Activated T-cell treated with anti-CD3 and anti-CD28 coated beads, Interleukin-2, amount 50 U/mL, for 72 hours (primary cell): ENCODE measurements at regions not wholly inside any gene's neighbourhood (a gene's known extent, or its start where the extent isn't known, plus 50 kb on each side); places are given as distances from the start of the nearest gene placed in this dataset.
"Not testable (repeated sequence)": the region's sequence is repeated elsewhere in the genome, so short reads cannot be mapped to it uniquely, and the experiment has no call there.

ENCODE experiments used
- ATAC-seq, 2 donors: fragments of 150-1000 bp; cut with Tn5 transposase; replicated peaks in 1 of 2; 2 replicates each; pipeline ENCODE4 v1.10.0; 2021; ENCODE audit warnings: moderate library complexity in 2 of 2, mild to moderate bottlenecking in 1 of 2
- DNase-seq, 2 donors: peaks; one replicate each; pipeline ENCODE4 v3.0.0; 2021 to 2022; ENCODE audit warnings: mixed read lengths in 1 of 2
- H3K27ac Mint-ChIP-seq: one replicate; pipeline ENCODE4 v1.8.0; 2022; ENCODE audit warnings: mild to moderate bottlenecking, moderate library complexity, mixed read lengths
- H3K27me3 Mint-ChIP-seq: one replicate; pipeline ENCODE4 v1.8.0; 2022; ENCODE audit warnings: low read depth, mixed read lengths
- H3K36me3 Mint-ChIP-seq, 2 donors: one replicate each; pipeline ENCODE4 v1.8.0; 2022; ENCODE audit warnings: mixed read lengths in 2 of 2, mild to moderate bottlenecking in 1 of 2; ENCODE audit not compliant: insufficient read depth in 2 of 2
- H3K4me1 Mint-ChIP-seq: one replicate; pipeline ENCODE4 v1.8.0; 2022; ENCODE audit warnings: low read depth, mixed read lengths
- H3K4me3 Mint-ChIP-seq, 2 donors: one replicate each; pipeline ENCODE4 v1.8.0; 2022; ENCODE audit warnings: mild to moderate bottlenecking in 2 of 2, mixed read lengths in 2 of 2, moderate library complexity in 2 of 2
- H3K9me3 Mint-ChIP-seq, 2 donors: one replicate each; pipeline ENCODE4 v1.8.0; 2022; ENCODE audit warnings: mixed read lengths in 2 of 2

- H3K27ac Mint-ChIP-seq: no peak overlapping the region
- DNase-seq (no peak), ATAC-seq (no peak)
- H3K36me3 Mint-ChIP-seq: no peaks in the 10 kb centered on the region
- H3K4me3 Mint-ChIP-seq: no peak overlapping the region
- H3K4me1 Mint-ChIP-seq: no peaks in the 10 kb centered on the region
- peaks cover 7 to 13% of the 10 kb centered on the region in 2 donors for H3K9me3 Mint-ChIP-seq
- no peaks in the 10 kb centered on the region for H3K27me3 Mint-ChIP-seq
These were observed 731.4 kb downstream of the KCNT2 start for GRCh38 chr1:195876792-195877191.

- Mint-ChIP-seq H3K27me3 (no peaks in the 10 kb centered on the region), H3K9me3 (peaks cover 2 to 4% of the 10 kb centered on the region in 2 donors), H3K36me3 (no peaks in the 10 kb centered on the region), H3K27ac (no peak overlapping the region), H3K4me3 (no peak overlapping the region), H3K4me1 (no peaks in the 10 kb centered on the region)
- no peak for ATAC-seq
- DNase-seq: no peak
These were observed 735.9 kb downstream of the KCNT2 start for GRCh38 chr1:195872376-195872775.

- Mint-ChIP-seq H3K4me3 (no peak overlapping the region), H3K27me3 (no peaks in the 10 kb centered on the region), H3K36me3 (no peaks in the 10 kb centered on the region), H3K4me1 (no peaks in the 10 kb centered on the region), H3K27ac (no peak overlapping the region), H3K9me3 (peaks cover 0 to 2% of the 10 kb centered on the region in 2 donors)
- DNase-seq: no peak
- no peak for ATAC-seq
These were observed 740.6 kb downstream of the KCNT2 start for GRCh38 chr1:195867638-195868037.

- Mint-ChIP-seq H3K4me3 (no peak overlapping the region), H3K27me3 (no peaks in the 10 kb centered on the region), H3K9me3 (no peaks in the 10 kb centered on the region), H3K27ac (no peak overlapping the region), H3K4me1 (no peaks in the 10 kb centered on the region), H3K36me3 (no peaks in the 10 kb centered on the region)
- DNase-seq (no peak), ATAC-seq (no peak)
These were observed 741.4 kb downstream of the KCNT2 start for GRCh38 chr1:195866781-195867222.

GRCh38 chr1:195866091-195866780 is 742.0 kb downstream of the KCNT2 start:
- H3K27me3 Mint-ChIP-seq: no peaks in the 10 kb centered on the region
- no peak for ATAC-seq
- no peaks in the 10 kb centered on the region for H3K4me1 Mint-ChIP-seq
- H3K27ac Mint-ChIP-seq: no peak overlapping the region
- H3K36me3 Mint-ChIP-seq: no peaks in the 10 kb centered on the region
- no peak for DNase-seq
- H3K4me3 Mint-ChIP-seq: no peak overlapping the region
- no peaks in the 10 kb centered on the region for H3K9me3 Mint-ChIP-seq

GRCh38 chr1:195851804-195852203 is 756.4 kb downstream of the KCNT2 start:
- Mint-ChIP-seq H3K4me3 (no peak overlapping the region), H3K27ac (no peak overlapping the region), H3K9me3 (peaks cover 0 to 5% of the 10 kb centered on the region in 2 donors), H3K36me3 (no peaks in the 10 kb centered on the region), H3K4me1 (no peaks in the 10 kb centered on the region), H3K27me3 (no peaks in the 10 kb centered on the region)
- DNase-seq (no peak), ATAC-seq (no peak)

- Mint-ChIP-seq H3K27ac (no peak overlapping the region), H3K4me3 (no peak overlapping the region), H3K4me1 (no peaks in the 10 kb centered on the region), H3K36me3 (no peaks in the 10 kb centered on the region), H3K27me3 (no peaks in the 10 kb centered on the region), H3K9me3 (peaks cover 0 to 3% of the 10 kb centered on the region in 2 donors)
- ATAC-seq: no peak
- no peak for DNase-seq
These were observed 757.1 kb downstream of the KCNT2 start for GRCh38 chr1:195851016-195851601.

- no peak for DNase-seq
- no peaks in the 10 kb centered on the region for H3K4me1 Mint-ChIP-seq
These were observed 759.1 kb downstream of the KCNT2 start for GRCh38 chr1:195849180-195849579.

GRCh38 chr1:195847957-195848875 is 760.0 kb downstream of the KCNT2 start:
- not testable (repeated sequence) for ATAC-seq, H3K9me3 Mint-ChIP-seq, H3K27ac Mint-ChIP-seq, H3K36me3 Mint-ChIP-seq, H3K4me3 Mint-ChIP-seq, H3K4me1 Mint-ChIP-seq, DNase-seq, H3K27me3 Mint-ChIP-seq

More at GRCh38 chr1:195849180-195849579, 759.1 kb downstream of the KCNT2 start:
- peaks cover 2 to 4% of the 10 kb centered on the region in 2 donors for H3K9me3 Mint-ChIP-seq
- no peaks in the 10 kb centered on the region for H3K27me3 Mint-ChIP-seq
- no peak overlapping the region for H3K27ac Mint-ChIP-seq
- H3K4me3 Mint-ChIP-seq: no peak overlapping the region
- H3K36me3 Mint-ChIP-seq: no peaks in the 10 kb centered on the region
- ATAC-seq: no peak

- H3K9me3 Mint-ChIP-seq: peaks cover 0 to 1% of the 10 kb centered on the region in 2 donors
- no peaks in the 10 kb centered on the region for H3K4me1 Mint-ChIP-seq
- H3K27ac Mint-ChIP-seq: no peak overlapping the region
- H3K4me3 Mint-ChIP-seq: no peak overlapping the region
- no peaks in the 10 kb centered on the region for H3K36me3 Mint-ChIP-seq
- DNase-seq (no peak), ATAC-seq (no peak)
- H3K27me3 Mint-ChIP-seq: no peaks in the 10 kb centered on the region
These were observed 776.5 kb downstream of the KCNT2 start for GRCh38 chr1:195831789-195832188.

GRCh38 chr1:195828325-195828724 is 779.9 kb downstream of the KCNT2 start:
- DNase-seq (no peak), ATAC-seq (no peak)
- no peaks in the 10 kb centered on the region for H3K36me3 Mint-ChIP-seq
- H3K27ac Mint-ChIP-seq: no peak overlapping the region
- peaks cover 0 to 1% of the 10 kb centered on the region in 2 donors for H3K9me3 Mint-ChIP-seq
- H3K4me1 Mint-ChIP-seq: no peaks in the 10 kb centered on the region
- H3K4me3 Mint-ChIP-seq: no peak overlapping the region
- H3K27me3 Mint-ChIP-seq: no peaks in the 10 kb centered on the region

- no peak for DNase-seq
- Mint-ChIP-seq H3K27ac (no peak overlapping the region), H3K4me3 (no peak overlapping the region), H3K4me1 (no peaks in the 10 kb centered on the region), H3K36me3 (peaks cover 0 to 3% of the 10 kb centered on the region in 2 donors), H3K27me3 (no peaks in the 10 kb centered on the region), H3K9me3 (peaks cover 8 to 11% of the 10 kb centered on the region in 2 donors)
- no peak for ATAC-seq
These were observed 787.3 kb downstream of the KCNT2 start for GRCh38 chr1:195820925-195821324.

GRCh38 chr1:195806060-195806459 is 802.2 kb downstream of the KCNT2 start:
- Mint-ChIP-seq H3K36me3 (no peaks in the 10 kb centered on the region), H3K9me3 (peaks cover 1 to 2% of the 10 kb centered on the region in 2 donors), H3K27ac (no peak overlapping the region), H3K4me3 (no peak overlapping the region), H3K27me3 (no peaks in the 10 kb centered on the region), H3K4me1 (no peaks in the 10 kb centered on the region)
- no peak for DNase-seq
- no peak for ATAC-seq
